ENCODE measurements at regions not wholly inside any gene's neighbourhood (a gene's known extent, or its start where the extent isn't known, plus 50 kb on each side); places are given as distances from the start of the nearest gene placed in this dataset.

DNA sequence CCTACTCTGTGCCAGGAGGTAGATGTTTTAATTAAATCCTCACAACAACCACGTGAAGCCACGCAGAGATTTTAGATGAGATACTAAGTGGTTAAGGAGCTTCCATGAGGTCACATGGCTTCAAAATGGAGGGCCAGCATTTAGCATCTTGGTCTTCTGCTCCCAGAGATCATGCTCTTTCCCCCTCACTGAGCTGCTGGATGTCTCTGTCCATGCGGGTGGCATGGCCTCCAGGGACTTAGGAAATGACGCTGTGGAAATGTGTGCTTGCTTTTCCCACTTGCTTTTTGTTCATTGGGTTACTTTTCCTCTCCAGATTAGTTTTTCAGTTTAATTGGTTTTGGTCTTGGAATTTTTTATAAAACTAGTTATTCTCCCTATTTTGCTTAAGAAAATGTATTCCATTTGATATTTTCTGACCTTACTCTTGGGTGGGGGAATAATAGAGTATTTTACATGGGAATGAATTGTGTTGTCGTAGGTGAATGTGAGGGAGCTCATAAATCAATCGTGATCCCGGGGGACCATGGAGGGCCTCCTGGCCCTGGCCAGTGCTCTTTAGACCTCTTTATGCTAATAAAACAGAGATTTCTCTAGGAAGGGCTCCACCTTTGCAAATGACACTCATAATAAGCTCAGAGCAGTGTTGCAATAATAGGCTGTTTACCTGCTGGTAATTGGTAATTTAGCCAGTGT is 376.0 kb upstream of the ONECUT1 start:
- Histone ChIP-seq H3K79me2 (ENCODE audit: insufficient read depth, low read length) (no peaks in the 10 kb centered on the region), H3K4me3 (ENCODE audit: insufficient read depth, low read length, poor library complexity, severe bottlenecking) (no peak overlapping the region), H3K27me3 (ENCODE audit: low read length) (no peaks in the 10 kb centered on the region), H2AFZ (ENCODE audit: low read depth, low read length, severe bottlenecking) (no peak overlapping the region), H3K36me3 (ENCODE audit: low read length) (no peaks in the 10 kb centered on the region), H3K9me3 (ENCODE audit: insufficient read depth, low read length) (no peaks in the 10 kb centered on the region), H3K4me2 (ENCODE audit: low read depth, low read length, poor library complexity, severe bottlenecking) (no peak overlapping the region), H3K9me2 (replicated peaks; ENCODE audit: insufficient read depth, low read length) (no peaks in the 10 kb centered on the region), H3F3A (ENCODE audit: insufficient read depth) (no peaks in the 10 kb centered on the region), H3K9ac (ENCODE audit: low read length) (no peak overlapping the region), H3K27ac (ENCODE audit: low read depth, low read length) (no peak overlapping the region), H4K20me1 (ENCODE audit: low read depth, low read length) (no peaks in the 10 kb centered on the region; the same call in 1 of the 2 replicates)
- TF ChIP-seq EZH2phosphoT487 (conservative IDR thresholded peaks at IDR 0.05; ENCODE audit: low read length) (no peak), CTCF (IDR thresholded peaks at IDR 0.05; ENCODE audit: insufficient read depth, low read length, poor library complexity, severe bottlenecking) (no peak)

GRCh38 chr15:53160092-53160704 is 370.1 kb upstream of the ONECUT1 start:
- H3F3A ChIP-seq (ENCODE audit: insufficient read depth): no peaks in the 10 kb centered on the region
- no peaks in the 10 kb centered on the region for H3K79me2 ChIP-seq (ENCODE audit: insufficient read depth, low read length)
- H3K9me3 ChIP-seq (ENCODE audit: insufficient read depth, low read length): no peaks in the 10 kb centered on the region
- no peaks in the 10 kb centered on the region for H3K9me2 ChIP-seq (replicated peaks; ENCODE audit: insufficient read depth, low read length)
- TF ChIP-seq CTCF (IDR thresholded peaks at IDR 0.05; ENCODE audit: insufficient read depth, low read length, poor library complexity, severe bottlenecking) (no peak), EZH2phosphoT487 (conservative IDR thresholded peaks at IDR 0.05; ENCODE audit: low read length) (no peak)
- H3K27me3 ChIP-seq (ENCODE audit: low read length): no peaks in the 10 kb centered on the region
- H2AFZ ChIP-seq (ENCODE audit: low read depth, low read length, severe bottlenecking): no peak overlapping the region
- no peak overlapping the region for H3K4me3 ChIP-seq (ENCODE audit: insufficient read depth, low read length, poor library complexity, severe bottlenecking)
- no peaks in the 10 kb centered on the region for H4K20me1 ChIP-seq (ENCODE audit: low read depth, low read length)
- no peak overlapping the region for H3K4me2 ChIP-seq (ENCODE audit: low read depth, low read length, poor library complexity, severe bottlenecking)
- H3K9ac ChIP-seq (ENCODE audit: low read length): no peak overlapping the region
- no peaks in the 10 kb centered on the region for H3K36me3 ChIP-seq (ENCODE audit: low read length)
- no peak overlapping the region for H3K27ac ChIP-seq (ENCODE audit: low read depth, low read length)

DNA sequence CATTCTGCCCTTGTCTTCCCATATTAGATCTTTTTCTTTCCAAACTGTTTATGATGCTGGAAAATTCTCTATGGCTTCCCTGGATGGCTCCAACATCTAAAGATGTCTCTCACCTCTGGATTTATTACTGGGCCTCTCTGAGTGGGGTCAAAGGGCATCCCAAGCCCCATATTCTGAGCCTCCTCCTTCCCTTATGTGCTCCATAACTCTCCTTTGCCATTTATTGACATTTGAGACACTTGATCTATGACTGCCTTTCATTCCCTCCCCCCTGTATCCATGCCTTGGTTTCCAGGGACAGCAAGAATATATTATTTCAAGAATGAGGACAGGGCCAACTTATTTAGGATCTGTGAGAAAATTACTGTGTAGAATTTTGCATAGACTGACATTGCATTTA is 369.3 kb upstream of the ONECUT1 start:
- Histone ChIP-seq H3K27ac (ENCODE audit: low read depth, low read length) (no peak overlapping the region), H3K9me2 (replicated peaks; ENCODE audit: insufficient read depth, low read length) (no peaks in the 10 kb centered on the region), H3K4me3 (ENCODE audit: insufficient read depth, low read length, poor library complexity, severe bottlenecking) (no peak overlapping the region), H3K9ac (ENCODE audit: low read length) (no peak overlapping the region), H3K36me3 (ENCODE audit: low read length) (no peaks in the 10 kb centered on the region), H3K4me2 (ENCODE audit: low read depth, low read length, poor library complexity, severe bottlenecking) (no peak overlapping the region), H2AFZ (ENCODE audit: low read depth, low read length, severe bottlenecking) (no peak overlapping the region), H3F3A (ENCODE audit: insufficient read depth) (no peaks in the 10 kb centered on the region), H3K79me2 (ENCODE audit: insufficient read depth, low read length) (no peaks in the 10 kb centered on the region), H3K27me3 (ENCODE audit: low read length) (no peaks in the 10 kb centered on the region), H4K20me1 (ENCODE audit: low read depth, low read length) (no peaks in the 10 kb centered on the region), H3K9me3 (ENCODE audit: insufficient read depth, low read length) (no peaks in the 10 kb centered on the region)
- TF ChIP-seq CTCF (IDR thresholded peaks at IDR 0.05; ENCODE audit: insufficient read depth, low read length, poor library complexity, severe bottlenecking): no peak
- TF ChIP-seq EZH2phosphoT487 (conservative IDR thresholded peaks at IDR 0.05; ENCODE audit: low read length): no peak

All from SU-DHL-6 (cell line).